SK-N-SH (cell line): ENCODE measurements at regions not wholly inside any gene's neighbourhood (a gene's known extent, or its start where the extent isn't known, plus 50 kb on each side); places are given as distances from the start of the nearest gene placed in this dataset.
A peak's percentile ranks its signal among the peaks of the same experiment; 100 is the strongest.

Experiments
- CTCF ChIA-PET: fragments of 300-600, 350-600 bp; formaldehyde crosslinking; extraction: SDS; loops from one replicate; lab custom pipeline; 2021; lab: Yijun Ruan, JAX
- POLR2A ChIA-PET: fragments of 350-600 bp; sonication (Branson Sonifier 250); formaldehyde crosslinking; extraction: SDS; loops from one replicate; lab custom pipeline; 2020; ENCODE audit warnings: antibody characterized with exemption, inconsistent platforms; lab: Yijun Ruan, JAX
- DNase-seq: peaks from one replicate; pipeline ENCODE4 v3.0.0; 2012
- H2AFZ ChIP-seq: fragments of 200-600 bp; sonication (generic); 2 replicates; pipeline ENCODE4 v1.8.1; 2016; ENCODE audit warnings: antibody characterized with exemption, mild to moderate bottlenecking, low read depth
- H3F3A ChIP-seq: fragments of 200-600 bp; sonication (generic); replicated peaks from 2 replicates; pipeline ENCODE3; 2016; ENCODE audit warnings: antibody characterized with exemption, mild to moderate bottlenecking; ENCODE audit not compliant: insufficient read depth
- H3K27ac ChIP-seq, 2 experiments: fragments of 200-500 bp in 1 of 2; fragments of 200-600 bp in 1 of 2; sonication (Bioruptor generic) in 1 of 2; sonication (generic), shearing (Covaris generic) in 1 of 2; 2 replicates each; pipeline versions ENCODE4 v1.5.1 to v1.6.1; 2014 to 2016; ENCODE audit warnings: low read depth in 2 of 2, inconsistent platforms in 1 of 2, low read length in 1 of 2, mild to moderate bottlenecking in 1 of 2, mixed read lengths in 1 of 2
- H3K27me3 ChIP-seq: fragments of 200-600 bp; sonication (generic), shearing (Covaris generic); 2 replicates; pipeline ENCODE4 v1.6.1; 2016; ENCODE audit warnings: mixed run types; ENCODE audit not compliant: insufficient read depth
- H3K36me3 ChIP-seq, 2 experiments: fragments of 200-500 bp in 1 of 2; fragments of 200-600 bp in 1 of 2; sonication (Bioruptor generic) in 1 of 2; sonication (generic) in 1 of 2; replicated peaks in 1 of 2; 2 replicates each; pipeline versions ENCODE3 to v1.5.1; 2014 to 2016; ENCODE audit warnings: low read length in 1 of 2, mild to moderate bottlenecking in 1 of 2; ENCODE audit not compliant: insufficient read depth in 2 of 2, control insufficient read depth in 1 of 2
- H3K4me1 ChIP-seq, 2 experiments: fragments of 200-500 bp in 1 of 2; fragments of 200-600 bp in 1 of 2; sonication (Bioruptor generic) in 1 of 2; sonication (generic), shearing (Covaris generic) in 1 of 2; 2 replicates each; pipeline versions ENCODE4 v1.5.1 to v1.6.1; 2014 to 2016; ENCODE audit warnings: low read depth in 1 of 2, low read length in 1 of 2, mixed run types in 1 of 2; ENCODE audit not compliant: insufficient read depth in 2 of 2, control insufficient read depth in 1 of 2
- H3K4me2 ChIP-seq: fragments of 200-600 bp; sonication (generic), shearing (Covaris generic); 2 replicates; pipeline ENCODE4 v1.6.1; 2017; ENCODE audit warnings: mixed run types
- H3K4me3 ChIP-seq, 2 experiments: fragments of 200-500 bp in 1 of 2; fragments of 200-600 bp in 1 of 2; sonication (Bioruptor generic) in 1 of 2; sonication (generic), shearing (Covaris generic) in 1 of 2; 2 replicates each; pipeline versions ENCODE4 v1.5.1 to v1.8.1; 2014 to 2016; ENCODE audit warnings: low read depth in 2 of 2, inconsistent platforms in 1 of 2, low read length in 1 of 2, mild to moderate bottlenecking in 1 of 2, mixed read lengths in 1 of 2, moderate library complexity in 1 of 2
- H3K79me2 ChIP-seq: fragments of 200-600 bp; sonication (generic); 2 replicates; pipeline ENCODE4 v1.8.1; 2017; ENCODE audit warnings: mild to moderate bottlenecking; ENCODE audit not compliant: insufficient read depth
- H3K9ac ChIP-seq: fragments of 200-600 bp; sonication (generic); 2 replicates; pipeline ENCODE4 v1.6.1; 2017; ENCODE audit warnings: mixed run types
- H3K9me2 ChIP-seq: fragments of 200-600 bp; sonication (generic); 2 replicates; pipeline ENCODE4 v1.6.1; 2017; ENCODE audit warnings: mixed run types
- H3K9me3 ChIP-seq: fragments of 200-600 bp; sonication (generic); 2 replicates; pipeline ENCODE4 v1.6.1; 2017; ENCODE audit warnings: mixed run types, mild to moderate bottlenecking, moderate library complexity
- H4K20me1 ChIP-seq: fragments of 200-600 bp; sonication (generic); 2 replicates; pipeline ENCODE4 v1.6.1; 2017; ENCODE audit warnings: mild to moderate bottlenecking, mixed run types; ENCODE audit not compliant: insufficient read depth
- EP300 ChIP-seq, 2 experiments: IDR thresholded peaks; 2 replicates each; pipeline versions ENCODE4 v1.4.0 to v1.6.1; 2012; ENCODE audit warnings: borderline replicate concordance in 1 of 2, low read depth in 1 of 2, low read length in 1 of 2
- NFIC ChIP-seq: IDR thresholded peaks from 2 replicates; pipeline ENCODE4 v1.4.0; 2012; ENCODE audit warnings: borderline replicate concordance
- TAF1 ChIP-seq: IDR thresholded peaks from 2 replicates; pipeline ENCODE4 v1.6.1; 2012; ENCODE audit warnings: low read depth, mild to moderate bottlenecking, low read length, moderate library complexity, borderline replicate concordance
- WGBS: methylation state at CpG from one replicate; pipeline ENCODE4 v1.1.6; 2017; ENCODE audit warnings: low lambda C conversion rate; 5-methylcytosine and 5-hydroxymethylcytosine counted together
- TF ChIP-seq, protein P1 (sequence below): fragments of 150-350 bp; IDR thresholded peaks from 2 replicates; pipeline ENCODE4 v1.6.1; 2016; ENCODE audit warnings: mild to moderate bottlenecking, low read depth, low read length
- TF ChIP-seq, protein P2 (sequence below): IDR thresholded peaks from 2 replicates; pipeline ENCODE4 v1.6.1; 2012; ENCODE audit warnings: mild to moderate bottlenecking, low read depth, low read length, moderate library complexity

DNA sequence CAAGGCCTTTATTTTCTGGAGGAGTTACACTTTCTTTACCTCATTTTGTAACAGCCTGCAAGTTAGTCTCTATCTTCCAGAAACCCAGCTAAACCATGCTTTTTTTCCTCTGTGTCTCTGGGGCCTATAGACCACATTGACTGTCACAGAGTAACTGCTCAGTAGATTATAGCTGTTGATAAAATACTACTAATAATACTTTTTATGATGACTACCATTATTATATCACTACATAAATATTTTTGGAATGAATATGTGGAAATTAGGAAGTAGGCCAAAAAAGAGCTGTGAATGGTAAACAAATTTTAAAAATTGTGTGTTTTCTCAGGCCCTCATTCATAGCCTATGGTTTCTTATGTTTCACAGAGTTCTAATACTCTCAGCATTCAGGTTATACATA lies 233.1 kb upstream of the USP24 start:
- TF ChIP-seq NFIC = 0 out of 2 replicates have a peak, but pooled peaks have one; percentile 7
- TF ChIP-seq, protein P1, sequence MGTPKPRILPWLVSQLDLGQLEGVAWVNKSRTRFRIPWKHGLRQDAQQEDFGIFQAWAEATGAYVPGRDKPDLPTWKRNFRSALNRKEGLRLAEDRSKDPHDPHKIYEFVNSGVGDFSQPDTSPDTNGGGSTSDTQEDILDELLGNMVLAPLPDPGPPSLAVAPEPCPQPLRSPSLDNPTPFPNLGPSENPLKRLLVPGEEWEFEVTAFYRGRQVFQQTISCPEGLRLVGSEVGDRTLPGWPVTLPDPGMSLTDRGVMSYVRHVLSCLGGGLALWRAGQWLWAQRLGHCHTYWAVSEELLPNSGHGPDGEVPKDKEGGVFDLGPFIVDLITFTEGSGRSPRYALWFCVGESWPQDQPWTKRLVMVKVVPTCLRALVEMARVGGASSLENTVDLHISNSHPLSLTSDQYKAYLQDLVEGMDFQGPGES = no peak
- no peak for DNase-seq
- Histone ChIP-seq H3K9me3 (no peaks in the 10 kb centered on the region), H3K9me2 (no peaks in the 10 kb centered on the region), H3K36me3 (no peaks in the 10 kb centered on the region), H3F3A (peaks cover 11% of the 10 kb centered on the region), H3K79me2 (no peaks in the 10 kb centered on the region), H3K4me3 (no peak overlapping the region), H3K27me3 (no peaks in the 10 kb centered on the region), H3K27ac (peak overlapping the region in 1 of 2 experiments; percentile 11; a peak in 1 of 4 replicates), H3K4me2 (no peak overlapping the region), H4K20me1 (no peaks in the 10 kb centered on the region), H3K4me1 (peaks cover 0 to 5% of the 10 kb centered on the region in 2 experiments; a peak in 3 of 4 replicates), H3K9ac (no peak overlapping the region), H2AFZ (no peak overlapping the region)
- POLR2A ChIA-PET = no interaction called here
- CTCF ChIA-PET = interaction anchor here (1.1 to 1.5 kb wide), 2 partner anchors 21 to 164 kb away, joined by 3 read pairs; no protein-coding TSS in a partner anchor

DNA sequence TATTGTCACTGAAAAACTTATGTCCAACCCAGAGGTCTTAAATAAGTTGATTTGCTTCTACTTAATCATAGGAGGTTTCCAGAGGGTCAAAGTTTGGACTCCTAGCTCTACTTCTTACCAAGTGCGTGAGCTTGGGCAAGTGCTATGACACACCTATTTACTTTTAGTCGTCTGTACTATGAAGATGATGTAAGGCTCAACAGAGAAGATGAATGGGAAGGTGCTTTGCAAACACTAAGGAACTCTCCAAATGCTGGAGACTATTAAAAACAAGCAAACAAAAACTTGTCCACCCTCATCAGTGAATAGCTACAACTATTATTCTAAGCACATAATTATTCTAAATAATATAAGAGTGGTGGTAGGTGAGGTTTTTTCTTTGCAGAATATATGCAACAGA lies 232.3 kb upstream of the USP24 start:
- CTCF ChIA-PET = interaction anchor here (1.1 to 1.5 kb wide), 2 partner anchors 20 to 163 kb away, joined by 3 read pairs; no protein-coding TSS in a partner anchor

More for the DNA sequence above, 232.3 kb upstream of the USP24 start:
- H3K27me3 ChIP-seq = no peaks in the 10 kb centered on the region
- no peaks in the 10 kb centered on the region for H3K9me2 ChIP-seq
- H3F3A ChIP-seq = peaks cover 11% of the 10 kb centered on the region
- H2AFZ ChIP-seq = no peak overlapping the region
- POLR2A ChIA-PET = no interaction called here
- no peaks in the 10 kb centered on the region for H3K9me3 ChIP-seq
- no peak for DNase-seq
- H3K4me2 ChIP-seq = no peak overlapping the region
- no peak overlapping the region for H3K27ac ChIP-seq
- no peak overlapping the region for H3K4me3 ChIP-seq
- H3K79me2 ChIP-seq = no peaks in the 10 kb centered on the region
- 76% methylated on average over 2 of the region's 2 CpGs for WGBS
- no peaks in the 10 kb centered on the region for H4K20me1 ChIP-seq
- no peak overlapping the region for H3K9ac ChIP-seq
- no peak for TF ChIP-seq TAF1
- no peak for TF ChIP-seq EP300 (IDR thresholded peaks at IDR 0.05; ENCODE audit: borderline replicate concordance in 1 of 2, low read depth in 1 of 2, low read length in 1 of 2)
- TF ChIP-seq, protein P2, sequence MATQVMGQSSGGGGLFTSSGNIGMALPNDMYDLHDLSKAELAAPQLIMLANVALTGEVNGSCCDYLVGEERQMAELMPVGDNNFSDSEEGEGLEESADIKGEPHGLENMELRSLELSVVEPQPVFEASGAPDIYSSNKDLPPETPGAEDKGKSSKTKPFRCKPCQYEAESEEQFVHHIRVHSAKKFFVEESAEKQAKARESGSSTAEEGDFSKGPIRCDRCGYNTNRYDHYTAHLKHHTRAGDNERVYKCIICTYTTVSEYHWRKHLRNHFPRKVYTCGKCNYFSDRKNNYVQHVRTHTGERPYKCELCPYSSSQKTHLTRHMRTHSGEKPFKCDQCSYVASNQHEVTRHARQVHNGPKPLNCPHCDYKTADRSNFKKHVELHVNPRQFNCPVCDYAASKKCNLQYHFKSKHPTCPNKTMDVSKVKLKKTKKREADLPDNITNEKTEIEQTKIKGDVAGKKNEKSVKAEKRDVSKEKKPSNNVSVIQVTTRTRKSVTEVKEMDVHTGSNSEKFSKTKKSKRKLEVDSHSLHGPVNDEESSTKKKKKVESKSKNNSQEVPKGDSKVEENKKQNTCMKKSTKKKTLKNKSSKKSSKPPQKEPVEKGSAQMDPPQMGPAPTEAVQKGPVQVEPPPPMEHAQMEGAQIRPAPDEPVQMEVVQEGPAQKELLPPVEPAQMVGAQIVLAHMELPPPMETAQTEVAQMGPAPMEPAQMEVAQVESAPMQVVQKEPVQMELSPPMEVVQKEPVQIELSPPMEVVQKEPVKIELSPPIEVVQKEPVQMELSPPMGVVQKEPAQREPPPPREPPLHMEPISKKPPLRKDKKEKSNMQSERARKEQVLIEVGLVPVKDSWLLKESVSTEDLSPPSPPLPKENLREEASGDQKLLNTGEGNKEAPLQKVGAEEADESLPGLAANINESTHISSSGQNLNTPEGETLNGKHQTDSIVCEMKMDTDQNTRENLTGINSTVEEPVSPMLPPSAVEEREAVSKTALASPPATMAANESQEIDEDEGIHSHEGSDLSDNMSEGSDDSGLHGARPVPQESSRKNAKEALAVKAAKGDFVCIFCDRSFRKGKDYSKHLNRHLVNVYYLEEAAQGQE = peak; percentile 81
- TF ChIP-seq NFIC = no peak
- H3K36me3 ChIP-seq = no peaks in the 10 kb centered on the region
- peaks cover 0 to 5% of the 10 kb centered on the region in 2 experiments; a peak in 3 of 4 replicates for H3K4me1 ChIP-seq
